SU-DHL-6 (cell line): ENCODE measurements at regions not wholly inside any gene's neighbourhood (a gene's known extent, or its start where the extent isn't known, plus 50 kb on each side); places are given as distances from the start of the nearest gene placed in this dataset.

ENCODE experiments used
- H2AFZ ChIP-seq: fragments of 200-600 bp; sonication (generic); 2 replicates; pipeline ENCODE4 v1.6.1; 2014; ENCODE audit warnings: low read depth, mild to moderate bottlenecking, moderate library complexity, mixed read lengths, antibody characterized with exemption, low read length; ENCODE audit not compliant: severe bottlenecking
- H3F3A ChIP-seq: fragments of 200-600 bp; shearing (Covaris generic); 2 replicates; pipeline ENCODE4 v1.6.0; 2016; ENCODE audit warnings: antibody characterized with exemption, mild to moderate bottlenecking; ENCODE audit not compliant: insufficient read depth
- H3K27ac ChIP-seq: fragments of 200-600 bp; sonication (generic); 2 replicates; pipeline ENCODE4 v1.5.1; 2016; ENCODE audit warnings: low read depth, mild to moderate bottlenecking, low read length, moderate library complexity, mixed read lengths
- H3K27me3 ChIP-seq: fragments of 200-600 bp; sonication (generic), shearing (Covaris generic); 2 replicates; pipeline ENCODE4 v1.6.0; 2014; ENCODE audit warnings: mild to moderate bottlenecking, low read length
- H3K36me3 ChIP-seq: fragments of 200-600 bp; sonication (generic); 2 replicates; pipeline ENCODE4 v1.6.1; 2014; ENCODE audit warnings: mild to moderate bottlenecking, low read length, mixed read lengths
- H3K4me2 ChIP-seq: fragments of 300-600, 200-600 bp; shearing (Covaris generic), sonication (generic); 2 replicates; pipeline ENCODE4 v1.6.0; 2014; ENCODE audit warnings: low read length, low read depth, mild to moderate bottlenecking; ENCODE audit not compliant: poor library complexity, severe bottlenecking
- H3K4me3 ChIP-seq: fragments of 200-600 bp; sonication (generic); 2 replicates; pipeline ENCODE4 v1.5.1; 2014; ENCODE audit warnings: antibody characterized with exemption, low read length, mild to moderate bottlenecking, mixed read lengths; ENCODE audit not compliant: insufficient read depth, poor library complexity, severe bottlenecking
- H3K79me2 ChIP-seq: fragments of 200-600 bp; sonication (generic); 2 replicates; pipeline ENCODE4 v1.6.1; 2014; ENCODE audit warnings: mild to moderate bottlenecking, low read length, moderate library complexity; ENCODE audit not compliant: insufficient read depth
- H3K9ac ChIP-seq: fragments of 200-600 bp; sonication (generic); 2 replicates; pipeline ENCODE4 v1.7.0; 2014; ENCODE audit warnings: mild to moderate bottlenecking, low read length
- H3K9me2 ChIP-seq: fragments of 200-600 bp; sonication (generic); replicated peaks from 2 replicates; pipeline ENCODE4 v1.6.1; 2014; ENCODE audit warnings: low read length; ENCODE audit not compliant: insufficient read depth
- H3K9me3 ChIP-seq: fragments of 200-600 bp; sonication (generic); 2 replicates; pipeline ENCODE4 v1.6.1; 2014; ENCODE audit warnings: low read length, mixed read lengths; ENCODE audit not compliant: insufficient read depth
- H4K20me1 ChIP-seq: fragments of 200-600 bp; sonication (generic); 2 replicates; pipeline ENCODE4 v1.6.1; 2014; ENCODE audit warnings: low read depth, mild to moderate bottlenecking, antibody characterized with exemption, low read length, moderate library complexity, mixed read lengths
- CTCF ChIP-seq: fragments of 200-600 bp; sonication (generic); IDR thresholded peaks from one replicate; pipeline ENCODE4 v1.5.1; 2017; ENCODE audit warnings: antibody characterized with exemption, mild to moderate bottlenecking, low read length, moderate library complexity; ENCODE audit not compliant: insufficient read depth, poor library complexity, severe bottlenecking
- EZH2phosphoT487 ChIP-seq: fragments of 200-600 bp; sonication (generic), shearing (Covaris generic); conservative IDR thresholded peaks from 2 replicates; pipeline ENCODE4 v1.6.1; 2018; ENCODE audit warnings: mild to moderate bottlenecking, antibody characterized with exemption, low read length, moderate library complexity, mixed read lengths

GRCh38 chr18:42187611-42188380, 232.8 kb downstream of the PIK3C3 start:
- no peaks in the 10 kb centered on the region; the same call in 1 of the 2 replicates for H3K9me2 ChIP-seq
- no peaks in the 10 kb centered on the region for H4K20me1 ChIP-seq
- H3K36me3 ChIP-seq = no peaks in the 10 kb centered on the region
- no peaks in the 10 kb centered on the region for H3K9me3 ChIP-seq
- no peak overlapping the region for H2AFZ ChIP-seq
- TF ChIP-seq CTCF (no peak), EZH2phosphoT487 (no peak)
- H3K4me2 ChIP-seq = no peak overlapping the region
- H3K27me3 ChIP-seq = no peaks in the 10 kb centered on the region
- no peaks in the 10 kb centered on the region for H3K79me2 ChIP-seq
- H3K4me3 ChIP-seq = no peak overlapping the region
- H3F3A ChIP-seq = no peaks in the 10 kb centered on the region
- H3K9ac ChIP-seq = no peak overlapping the region
- H3K27ac ChIP-seq = no peak overlapping the region

- Histone ChIP-seq H3K9ac (no peak overlapping the region), H2AFZ (no peak overlapping the region), H3K27ac (no peak overlapping the region), H3K36me3 (no peaks in the 10 kb centered on the region), H3K79me2 (no peaks in the 10 kb centered on the region), H3K4me3 (no peak overlapping the region), H3K9me2 (no peaks in the 10 kb centered on the region; the same call in 1 of the 2 replicates), H4K20me1 (no peaks in the 10 kb centered on the region), H3K4me2 (no peak overlapping the region), H3K9me3 (no peaks in the 10 kb centered on the region), H3K27me3 (no peaks in the 10 kb centered on the region), H3F3A (no peaks in the 10 kb centered on the region)
- TF ChIP-seq EZH2phosphoT487 = no peak
- no peak for TF ChIP-seq CTCF
Observed at GRCh38 chr18:42190643-42191042, 235.6 kb downstream of the PIK3C3 start.

GRCh38 chr18:42192251-42193248, 237.5 kb downstream of the PIK3C3 start:
- Histone ChIP-seq H3K79me2 (no peaks in the 10 kb centered on the region), H3K36me3 (no peaks in the 10 kb centered on the region), H3K4me3 (no peak overlapping the region), H3K4me2 (no peak overlapping the region), H3K9ac (no peak overlapping the region), H2AFZ (no peak overlapping the region), H3K9me3 (no peaks in the 10 kb centered on the region), H4K20me1 (no peaks in the 10 kb centered on the region), H3K27me3 (no peaks in the 10 kb centered on the region), H3F3A (no peaks in the 10 kb centered on the region), H3K27ac (no peak overlapping the region), H3K9me2 (no peaks in the 10 kb centered on the region)
- TF ChIP-seq EZH2phosphoT487 (no peak), CTCF (no peak)
